HepG2 (cell line): ENCODE measurements at regions not wholly inside any gene's neighbourhood (a gene's known extent, or its start where the extent isn't known, plus 50 kb on each side); places are given as distances from the start of the nearest gene placed in this dataset.

Source experiments
- ATAC-seq: fragments of 200-7000 bp; cut with Tn5 transposase; 3 replicates; pipeline ENCODE4 v1.9.1; 2020; ENCODE audit warnings: mild to moderate bottlenecking, moderate library complexity
- BruUV-seq: library from RNA; stranded (reverse); fragments of 400-500 nt; replicated peaks from 2 replicates; lab custom pipeline; 2021; lab: Mats Ljungman, UMichigan
- CTCF ChIA-PET: fragments of 300-600 bp; formaldehyde crosslinking; extraction: SDS; loops from one replicate; lab custom pipeline; 2021; ENCODE audit warnings: low total read pairs, inconsistent platforms, low intra/inter-chr PET ratio; lab: Yijun Ruan, JAX
- POLR2A ChIA-PET: fragments of 350-600 bp; sonication (Branson Sonifier 250); formaldehyde crosslinking; loops from one replicate; lab custom pipeline; 2020; ENCODE audit warnings: antibody characterized with exemption, inconsistent platforms; lab: Yijun Ruan, JAX
- DNase-seq: peaks from one replicate; pipeline ENCODE4 v3.0.0-alpha.2; 2015; ENCODE audit warnings: low spot score
- FAIRE-seq: peaks from 3 replicates; lab custom pipeline; 2011; peaks lifted over from hg19 to GRCh38; lab: Jason Lieb, UNC
- H2AFZ ChIP-seq: one replicate; pipeline ENCODE4 v1.6.1; 2011; ENCODE audit warnings: low read length, inconsistent platforms
- H3K27ac ChIP-seq: fragments of 300-600 bp; 3 replicates; pipeline ENCODE4 v1.8.0; 2011; ENCODE audit warnings: mixed run types, mild to moderate bottlenecking, mixed read lengths, low read length, inconsistent platforms; ENCODE audit not compliant: insufficient read depth; ENCODE audit errors: extremely low read length
- H3K27me3 ChIP-seq, 2 experiments: fragments of 200-600 bp in 1 of 2; 2 replicates in 1 of 2; 3 replicates in 1 of 2; pipeline versions ENCODE4 v1.6.0 to v1.8.0; 2011; ENCODE audit warnings: low read length in 2 of 2, mild to moderate bottlenecking in 2 of 2, moderate library complexity in 2 of 2, inconsistent platforms in 1 of 2; ENCODE audit not compliant: insufficient read depth in 2 of 2, control insufficient read depth in 1 of 2
- H3K36me3 ChIP-seq, 2 experiments: fragments of 200-600 bp in 1 of 2; replicated peaks in 1 of 2; 2 replicates in 1 of 2; 3 replicates in 1 of 2; pipeline versions ENCODE4 v1.5.1 to v1.8.0; 2011; ENCODE audit warnings: low read length in 2 of 2, inconsistent platforms in 1 of 2; ENCODE audit not compliant: insufficient read depth in 2 of 2, control insufficient read depth in 1 of 2
- H3K4me1 ChIP-seq: 2 replicates; pipeline ENCODE4 v1.5.1; 2012; ENCODE audit warnings: low read length, inconsistent platforms; ENCODE audit not compliant: insufficient read depth
- H3K4me2 ChIP-seq: 2 replicates; pipeline ENCODE4 v1.6.0; 2011; ENCODE audit warnings: low read depth, low read length, inconsistent platforms
- H3K4me3 ChIP-seq, 3 experiments: fragments of 200-600 bp in 1 of 3; sonication (generic), shearing (Covaris generic) in 1 of 3; replicated peaks in 1 of 3; 2 replicates each; pipeline ENCODE4 v1.5.1; 2011 to 2016; ENCODE audit warnings: low read length in 3 of 3, inconsistent platforms in 2 of 3, low read depth in 2 of 3, mild to moderate bottlenecking in 2 of 3, control low read depth in 1 of 3, mixed read lengths in 1 of 3; ENCODE audit not compliant: insufficient read depth in 1 of 3
- H3K79me2 ChIP-seq: one replicate; pipeline ENCODE4 v1.6.1; 2011; ENCODE audit warnings: low read length, inconsistent platforms; ENCODE audit not compliant: insufficient read depth
- H3K9ac ChIP-seq: 2 replicates; pipeline ENCODE4 v1.6.0; 2011; ENCODE audit warnings: mild to moderate bottlenecking, low read depth, low read length, inconsistent platforms; ENCODE audit not compliant: insufficient read depth
- H3K9me3 ChIP-seq: 2 replicates; pipeline ENCODE4 v1.5.1; 2012; ENCODE audit warnings: mild to moderate bottlenecking, low read length
- H4K20me1 ChIP-seq: 2 replicates; pipeline ENCODE4 v1.6.0; 2011; ENCODE audit warnings: inconsistent platforms, mild to moderate bottlenecking, low read length, moderate library complexity; ENCODE audit not compliant: insufficient read depth
- ATAD3A ChIP-seq: sonication (generic); formaldehyde crosslinking; IDR thresholded peaks from 2 replicates; pipeline ENCODE4 v1.4.0; 2020; ENCODE audit warnings: missing genetic modification reagents
- HMG20A ChIP-seq: IDR thresholded peaks from 2 replicates; pipeline ENCODE4 v1.6.1; 2016; ENCODE audit warnings: borderline replicate concordance
- STAG1 ChIP-seq: sonication (generic); formaldehyde crosslinking; IDR thresholded peaks from 2 replicates; pipeline ENCODE4 v1.4.0; 2020; ENCODE audit warnings: missing genetic modification reagents
- XBP1 ChIP-seq: sonication (generic); formaldehyde crosslinking; IDR thresholded peaks from 2 replicates; pipeline ENCODE4 v1.5.0; 2020; ENCODE audit warnings: missing genetic modification reagents
- ZNF382 ChIP-seq: sonication (generic); formaldehyde crosslinking; IDR thresholded peaks from 2 replicates; pipeline ENCODE4 v1.5.0; 2020; ENCODE audit warnings: missing genetic modification reagents, mild to moderate bottlenecking, borderline replicate concordance
- ZNF564 ChIP-seq: sonication (generic); formaldehyde crosslinking; IDR thresholded peaks from 2 replicates; pipeline ENCODE4 v1.8.1; 2023; ENCODE audit warnings: mild to moderate bottlenecking, missing genetic modification reagents
- ZSCAN29 ChIP-seq: sonication (generic); formaldehyde crosslinking; conservative IDR thresholded peaks from 2 replicates; pipeline ENCODE4 v1.4.0; 2020; ENCODE audit warnings: mild to moderate bottlenecking, missing genetic modification reagents
- WGBS: methylation state at CpG from one replicate; pipeline ENCODE4 v1.1.6; 2017; ENCODE audit warnings: low lambda C conversion rate; 5-methylcytosine and 5-hydroxymethylcytosine counted together
- in situ Hi-C: cut with HindIII; loops from 2 replicates; pipeline ENCODE4 v1.10.0; 2017; ENCODE audit warnings: low pct_unique_long_range_greater_than_20kb; ENCODE audit not compliant: extremely low pct_ligation_motif_present
- intact Hi-C: fragments of 100-400 bp; cut with micrococcal nuclease; formaldehyde crosslinking; loops from one replicate; pipeline ENCODE4 v1.10.0; 2022; ENCODE audit not compliant: unreplicated experiment
- TF ChIP-seq, protein P1 (sequence below): sonication (generic); formaldehyde crosslinking; IDR thresholded peaks from 2 replicates; pipeline ENCODE4 v1.8.1; 2022; ENCODE audit warnings: mild to moderate bottlenecking, missing genetic modification reagents
- TF ChIP-seq, protein P2 (sequence below): sonication (generic); formaldehyde crosslinking; IDR thresholded peaks from 2 replicates; pipeline ENCODE4 v1.4.0; 2020; ENCODE audit warnings: missing genetic modification reagents, mild to moderate bottlenecking, borderline replicate concordance
- TF ChIP-seq, protein P3 (sequence below): sonication (generic); formaldehyde crosslinking; IDR thresholded peaks from 2 replicates; pipeline ENCODE4 v1.4.0; 2020; ENCODE audit warnings: missing genetic modification reagents
- TF ChIP-seq, protein P4 (sequence below): sonication (generic); formaldehyde crosslinking; IDR thresholded peaks from 2 replicates; pipeline ENCODE4 v1.4.0; 2020; ENCODE audit warnings: mild to moderate bottlenecking, missing genetic modification reagents
- TF ChIP-seq, protein P5 (sequence below): sonication (generic); formaldehyde crosslinking; IDR thresholded peaks from 2 replicates; pipeline ENCODE4 v1.4.0; 2020; ENCODE audit warnings: missing genetic modification reagents
- TF ChIP-seq, protein P6 (sequence below): sonication (generic); formaldehyde crosslinking; IDR thresholded peaks from 2 replicates; pipeline ENCODE4 v1.5.1; 2020; ENCODE audit warnings: mild to moderate bottlenecking, missing genetic modification reagents

DNA sequence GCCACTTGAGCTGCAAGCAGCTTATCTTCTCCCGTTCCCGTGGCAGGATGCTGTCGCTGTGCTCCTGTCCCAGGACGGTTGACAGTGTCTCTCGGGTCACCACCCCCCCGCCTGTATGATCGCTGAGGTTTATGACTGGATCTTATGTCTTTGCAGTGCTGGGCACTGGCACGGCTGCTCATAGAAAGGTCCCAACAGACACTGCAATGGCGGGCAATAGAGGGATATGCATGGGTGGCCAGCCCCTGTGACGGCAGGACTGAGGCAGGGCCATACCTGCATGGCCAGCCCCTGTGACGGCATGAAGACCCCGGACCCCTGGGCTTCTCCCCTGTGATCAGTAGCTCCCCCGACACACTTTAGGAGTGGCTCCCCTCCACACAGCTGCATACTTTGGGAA is 307.2 kb downstream of the TEX29 start:
- ATAC-seq, result no peak
- H3K79me2 ChIP-seq, result no peaks in the 10 kb centered on the region
- no peak overlapping the region for H2AFZ ChIP-seq
- 7% methylated on average over 12 of the region's 13 CpGs for WGBS
- no TSS peak for BruUV-seq
- peaks cover 5 to 45% of the 10 kb centered on the region in 2 experiments; a peak in 3 of 5 replicates for H3K27me3 ChIP-seq
- ChIA-PET CTCF (no interaction called here), POLR2A (no interaction called here)
- intact Hi-C loops (no loop called here), in situ Hi-C loops (no loop called here)
- H3K9ac ChIP-seq, result no peak overlapping the region
- H3K36me3 ChIP-seq, result no peaks in the 10 kb centered on the region
- no peak overlapping the region for H3K4me3 ChIP-seq
- no peaks in the 10 kb centered on the region for H3K4me1 ChIP-seq
- H4K20me1 ChIP-seq, result no peaks in the 10 kb centered on the region
- H3K9me3 ChIP-seq, result no peaks in the 10 kb centered on the region
- TF ChIP-seq HMG20A (CRISPR knock-in tag) (no peak), STAG1 (CRISPR knock-in tag) (no peak), ATAD3A (no peak), ZSCAN29 (CRISPR knock-in tag) (no peak), ZNF382 (CRISPR knock-in tag) (no peak), XBP1 (CRISPR knock-in tag) (no peak), ZNF564 (no peak)
- TF ChIP-seq, protein P1, sequence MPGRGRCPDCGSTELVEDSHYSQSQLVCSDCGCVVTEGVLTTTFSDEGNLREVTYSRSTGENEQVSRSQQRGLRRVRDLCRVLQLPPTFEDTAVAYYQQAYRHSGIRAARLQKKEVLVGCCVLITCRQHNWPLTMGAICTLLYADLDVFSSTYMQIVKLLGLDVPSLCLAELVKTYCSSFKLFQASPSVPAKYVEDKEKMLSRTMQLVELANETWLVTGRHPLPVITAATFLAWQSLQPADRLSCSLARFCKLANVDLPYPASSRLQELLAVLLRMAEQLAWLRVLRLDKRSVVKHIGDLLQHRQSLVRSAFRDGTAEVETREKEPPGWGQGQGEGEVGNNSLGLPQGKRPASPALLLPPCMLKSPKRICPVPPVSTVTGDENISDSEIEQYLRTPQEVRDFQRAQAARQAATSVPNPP, result no peak
- TF ChIP-seq, protein P2, sequence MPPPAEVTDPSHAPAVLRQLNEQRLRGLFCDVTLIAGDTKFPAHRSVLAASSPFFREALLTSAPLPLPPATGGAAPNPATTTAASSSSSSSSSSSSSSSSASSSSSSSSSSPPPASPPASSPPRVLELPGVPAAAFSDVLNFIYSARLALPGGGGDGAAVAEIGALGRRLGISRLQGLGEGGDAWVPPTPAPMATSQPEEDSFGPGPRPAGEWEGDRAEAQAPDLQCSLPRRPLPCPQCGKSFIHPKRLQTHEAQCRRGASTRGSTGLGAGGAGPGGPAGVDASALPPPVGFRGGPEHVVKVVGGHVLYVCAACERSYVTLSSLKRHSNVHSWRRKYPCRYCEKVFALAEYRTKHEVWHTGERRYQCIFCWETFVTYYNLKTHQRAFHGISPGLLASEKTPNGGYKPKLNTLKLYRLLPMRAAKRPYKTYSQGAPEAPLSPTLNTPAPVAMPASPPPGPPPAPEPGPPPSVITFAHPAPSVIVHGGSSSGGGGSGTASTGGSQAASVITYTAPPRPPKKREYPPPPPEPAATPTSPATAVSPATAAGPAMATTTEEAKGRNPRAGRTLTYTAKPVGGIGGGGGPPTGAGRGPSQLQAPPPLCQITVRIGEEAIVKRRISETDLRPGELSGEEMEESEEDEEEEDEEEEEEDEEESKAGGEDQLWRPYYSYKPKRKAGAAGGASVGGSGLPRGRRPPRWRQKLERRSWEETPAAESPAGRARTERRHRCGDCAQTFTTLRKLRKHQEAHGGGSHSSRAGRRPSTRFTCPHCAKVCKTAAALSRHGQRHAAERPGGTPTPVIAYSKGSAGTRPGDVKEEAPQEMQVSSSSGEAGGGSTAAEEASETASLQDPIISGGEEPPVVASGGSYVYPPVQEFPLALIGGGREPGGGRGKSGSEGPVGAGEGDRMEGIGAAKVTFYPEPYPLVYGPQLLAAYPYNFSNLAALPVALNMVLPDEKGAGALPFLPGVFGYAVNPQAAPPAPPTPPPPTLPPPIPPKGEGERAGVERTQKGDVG (CRISPR knock-in tag), result no peak
- TF ChIP-seq, protein P3, sequence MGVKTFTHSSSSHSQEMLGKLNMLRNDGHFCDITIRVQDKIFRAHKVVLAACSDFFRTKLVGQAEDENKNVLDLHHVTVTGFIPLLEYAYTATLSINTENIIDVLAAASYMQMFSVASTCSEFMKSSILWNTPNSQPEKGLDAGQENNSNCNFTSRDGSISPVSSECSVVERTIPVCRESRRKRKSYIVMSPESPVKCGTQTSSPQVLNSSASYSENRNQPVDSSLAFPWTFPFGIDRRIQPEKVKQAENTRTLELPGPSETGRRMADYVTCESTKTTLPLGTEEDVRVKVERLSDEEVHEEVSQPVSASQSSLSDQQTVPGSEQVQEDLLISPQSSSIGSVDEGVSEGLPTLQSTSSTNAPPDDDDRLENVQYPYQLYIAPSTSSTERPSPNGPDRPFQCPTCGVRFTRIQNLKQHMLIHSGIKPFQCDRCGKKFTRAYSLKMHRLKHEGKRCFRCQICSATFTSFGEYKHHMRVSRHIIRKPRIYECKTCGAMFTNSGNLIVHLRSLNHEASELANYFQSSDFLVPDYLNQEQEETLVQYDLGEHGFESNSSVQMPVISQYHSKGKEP (CRISPR knock-in tag), result no peak
- TF ChIP-seq, protein P4, sequence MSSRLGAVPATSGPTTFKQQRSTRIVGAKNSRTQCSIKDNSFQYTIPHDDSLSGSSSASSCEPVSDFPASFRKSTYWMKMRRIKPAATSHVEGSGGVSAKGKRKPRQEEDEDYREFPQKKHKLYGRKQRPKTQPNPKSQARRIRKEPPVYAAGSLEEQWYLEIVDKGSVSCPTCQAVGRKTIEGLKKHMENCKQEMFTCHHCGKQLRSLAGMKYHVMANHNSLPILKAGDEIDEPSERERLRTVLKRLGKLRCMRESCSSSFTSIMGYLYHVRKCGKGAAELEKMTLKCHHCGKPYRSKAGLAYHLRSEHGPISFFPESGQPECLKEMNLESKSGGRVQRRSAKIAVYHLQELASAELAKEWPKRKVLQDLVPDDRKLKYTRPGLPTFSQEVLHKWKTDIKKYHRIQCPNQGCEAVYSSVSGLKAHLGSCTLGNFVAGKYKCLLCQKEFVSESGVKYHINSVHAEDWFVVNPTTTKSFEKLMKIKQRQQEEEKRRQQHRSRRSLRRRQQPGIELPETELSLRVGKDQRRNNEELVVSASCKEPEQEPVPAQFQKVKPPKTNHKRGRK (CRISPR knock-in tag), result no peak
- TF ChIP-seq, protein P5, sequence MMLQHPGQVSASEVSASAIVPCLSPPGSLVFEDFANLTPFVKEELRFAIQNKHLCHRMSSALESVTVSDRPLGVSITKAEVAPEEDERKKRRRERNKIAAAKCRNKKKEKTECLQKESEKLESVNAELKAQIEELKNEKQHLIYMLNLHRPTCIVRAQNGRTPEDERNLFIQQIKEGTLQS, result no peak
- TF ChIP-seq, protein P6, sequence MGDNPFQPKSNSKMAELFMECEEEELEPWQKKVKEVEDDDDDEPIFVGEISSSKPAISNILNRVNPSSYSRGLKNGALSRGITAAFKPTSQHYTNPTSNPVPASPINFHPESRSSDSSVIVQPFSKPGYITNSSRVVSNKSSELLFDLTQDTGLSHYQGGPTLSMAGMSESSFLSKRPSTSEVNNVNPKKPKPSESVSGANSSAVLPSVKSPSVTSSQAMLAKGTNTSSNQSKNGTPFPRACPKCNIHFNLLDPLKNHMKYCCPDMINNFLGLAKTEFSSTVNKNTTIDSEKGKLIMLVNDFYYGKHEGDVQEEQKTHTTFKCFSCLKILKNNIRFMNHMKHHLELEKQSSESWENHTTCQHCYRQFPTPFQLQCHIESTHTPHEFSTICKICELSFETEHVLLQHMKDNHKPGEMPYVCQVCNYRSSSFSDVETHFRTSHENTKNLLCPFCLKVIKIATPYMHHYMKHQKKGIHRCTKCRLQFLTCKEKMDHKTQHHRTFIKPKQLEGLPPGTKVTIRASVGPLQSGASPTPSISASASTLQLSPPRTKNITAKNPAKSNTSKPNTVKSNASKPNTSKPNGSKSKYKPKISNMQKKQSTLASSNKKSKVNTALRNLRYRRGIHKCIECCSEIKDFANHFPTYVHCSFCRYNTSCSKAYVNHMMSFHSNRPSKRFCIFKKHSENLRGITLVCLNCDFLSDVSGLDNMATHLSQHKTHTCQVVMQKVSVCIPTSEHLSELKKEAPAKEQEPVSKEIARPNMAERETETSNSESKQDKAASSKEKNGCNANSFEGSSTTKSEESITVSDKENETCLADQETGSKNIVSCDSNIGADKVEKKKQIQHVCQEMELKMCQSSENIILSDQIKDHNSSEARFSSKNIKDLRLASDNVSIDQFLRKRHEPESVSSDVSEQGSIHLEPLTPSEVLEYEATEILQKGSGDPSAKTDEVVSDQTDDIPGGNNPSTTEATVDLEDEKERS (CRISPR knock-in tag), result no peak
- no peak for DNase-seq
- H3K4me2 ChIP-seq, result no peak overlapping the region
- no peak overlapping the region for H3K27ac ChIP-seq
- FAIRE-seq, result no peak
